Breast epithelium (tissue), 4 donors: ENCODE measurements at regions not wholly inside any gene's neighbourhood (a gene's known extent, or its start where the extent isn't known, plus 50 kb on each side); places are given as distances from the start of the nearest gene placed in this dataset.
A peak's percentile ranks its signal among the peaks of the same experiment; 100 is the strongest.

ENCODE experiments used
- DNase-seq, 2 donors: peaks; one replicate each; pipeline ENCODE4 v3.0.0-alpha.2; 2019; ENCODE audit warnings: low spot score in 2 of 2
- H3K27ac ChIP-seq, 2 donors: fragments of 200-600 bp; sonication (generic) in 1 of 2; one replicate each; pipeline ENCODE4 v1.5.1; 2016 to 2019; ENCODE audit warnings: mild to moderate bottlenecking in 1 of 2
- H3K27me3 ChIP-seq, 2 donors: fragments of 200-600 bp; sonication (generic) in 1 of 2; one replicate each; pipeline versions ENCODE4 v1.5.1 to v1.6.0; 2017 to 2019; ENCODE audit warnings: control low read depth in 1 of 2, mild to moderate bottlenecking in 1 of 2
- H3K36me3 ChIP-seq: fragments of 200-600 bp; one replicate; pipeline ENCODE4 v1.5.1; 2019
- H3K4me1 ChIP-seq, 2 donors: fragments of 200-600 bp; sonication (generic); one replicate each; pipeline ENCODE4 v1.5.1; 2016 to 2019; ENCODE audit warnings: control low read depth in 1 of 2
- H3K4me3 ChIP-seq, 3 donors: fragments of 200-600 bp; sonication (generic); 1 replicate in 2 of 3; 2 replicates in 1 of 3; pipeline ENCODE4 v1.5.1; 2016 to 2019; ENCODE audit warnings: mild to moderate bottlenecking in 3 of 3, moderate library complexity in 2 of 3
- H3K9me3 ChIP-seq, 2 donors: fragments of 200-600 bp; sonication (generic) in 1 of 2; one replicate each; pipeline ENCODE4 v1.5.1; 2016 to 2019; ENCODE audit warnings: control low read depth in 1 of 2
- POLR2A ChIP-seq: fragments of 450-650 bp; IDR thresholded peaks from one replicate; pipeline ENCODE4 v1.6.1; 2016; ENCODE audit warnings: antibody characterized with exemption, mild to moderate bottlenecking, moderate library complexity
- POLR2AphosphoS5 ChIP-seq, 3 donors: sonication (generic); formaldehyde crosslinking; IDR thresholded peaks; one replicate each; pipeline ENCODE4 v1.6.1; 2017; ENCODE audit warnings: antibody characterized with exemption in 3 of 3
- intact Hi-C: fragments of 100-400 bp; cut with DNase I; formaldehyde crosslinking; loops from one replicate; pipeline ENCODE4 v1.15.1; 2023; ENCODE audit warnings: low total_unique reads
- TF ChIP-seq, protein P1 (sequence below), 3 donors: fragments of 450-650 bp; IDR thresholded peaks; one replicate each; pipeline ENCODE4 v1.5.1; 2016 to 2017; ENCODE audit warnings: antibody characterized with exemption in 3 of 3, mild to moderate bottlenecking in 3 of 3, moderate library complexity in 3 of 3

- H3K27ac ChIP-seq: peak overlapping the region in 1 of 2 donors; percentile 25
These were observed 50.7 kb upstream of the HAAO start for GRCh38 chr2:42843131-42843530.

DNA sequence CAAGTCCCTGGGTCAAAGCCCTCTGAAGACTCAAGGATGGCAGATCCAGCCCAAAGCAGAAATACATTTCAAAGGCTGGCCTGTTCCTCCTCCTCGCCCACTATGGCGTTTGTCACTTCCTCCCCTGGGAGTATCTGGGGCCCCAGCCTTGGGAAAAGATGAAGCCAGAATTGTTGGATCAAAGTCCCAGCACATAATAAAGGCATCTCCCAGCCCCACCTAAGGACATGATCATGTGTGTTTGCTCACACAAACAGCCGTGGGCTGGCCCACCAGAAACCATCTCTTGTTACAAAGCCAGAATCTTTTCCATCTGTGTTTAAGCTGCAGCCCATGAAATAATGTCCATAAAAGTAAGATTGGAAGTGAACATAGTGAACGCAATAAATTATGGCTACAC, 50.1 kb upstream of the HAAO start:
- no peak for DNase-seq
- Histone ChIP-seq H3K27me3 (no peaks in the 10 kb centered on the region), H3K4me1 (no peaks in the 10 kb centered on the region), H3K36me3 (no peaks in the 10 kb centered on the region), H3K27ac (no peak overlapping the region), H3K9me3 (no peaks in the 10 kb centered on the region), H3K4me3 (no peak overlapping the region)
- TF ChIP-seq POLR2AphosphoS5 (IDR thresholded peaks at IDR 0.05): no peak
- TF ChIP-seq POLR2A: no peak
- TF ChIP-seq, protein P1, sequence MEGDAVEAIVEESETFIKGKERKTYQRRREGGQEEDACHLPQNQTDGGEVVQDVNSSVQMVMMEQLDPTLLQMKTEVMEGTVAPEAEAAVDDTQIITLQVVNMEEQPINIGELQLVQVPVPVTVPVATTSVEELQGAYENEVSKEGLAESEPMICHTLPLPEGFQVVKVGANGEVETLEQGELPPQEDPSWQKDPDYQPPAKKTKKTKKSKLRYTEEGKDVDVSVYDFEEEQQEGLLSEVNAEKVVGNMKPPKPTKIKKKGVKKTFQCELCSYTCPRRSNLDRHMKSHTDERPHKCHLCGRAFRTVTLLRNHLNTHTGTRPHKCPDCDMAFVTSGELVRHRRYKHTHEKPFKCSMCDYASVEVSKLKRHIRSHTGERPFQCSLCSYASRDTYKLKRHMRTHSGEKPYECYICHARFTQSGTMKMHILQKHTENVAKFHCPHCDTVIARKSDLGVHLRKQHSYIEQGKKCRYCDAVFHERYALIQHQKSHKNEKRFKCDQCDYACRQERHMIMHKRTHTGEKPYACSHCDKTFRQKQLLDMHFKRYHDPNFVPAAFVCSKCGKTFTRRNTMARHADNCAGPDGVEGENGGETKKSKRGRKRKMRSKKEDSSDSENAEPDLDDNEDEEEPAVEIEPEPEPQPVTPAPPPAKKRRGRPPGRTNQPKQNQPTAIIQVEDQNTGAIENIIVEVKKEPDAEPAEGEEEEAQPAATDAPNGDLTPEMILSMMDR (IDR thresholded peaks at IDR 0.05): no peak
- intact Hi-C loops: no loop called here

More at GRCh38 chr2:42843131-42843530, 50.7 kb upstream of the HAAO start:
- Histone ChIP-seq H3K9me3 (no peaks in the 10 kb centered on the region), H3K4me1 (no peaks in the 10 kb centered on the region), H3K27me3 (no peaks in the 10 kb centered on the region), H3K36me3 (no peaks in the 10 kb centered on the region), H3K4me3 (no peak overlapping the region)
- no peak for DNase-seq
- intact Hi-C loops: no loop called here
- TF ChIP-seq, protein P1 (IDR thresholded peaks at IDR 0.05): no peak
- TF ChIP-seq POLR2A (no peak), POLR2AphosphoS5 (IDR thresholded peaks at IDR 0.05) (no peak)
